GM23338 (cell line): ENCODE measurements at regions not wholly inside any gene's neighbourhood (a gene's known extent, or its start where the extent isn't known, plus 50 kb on each side); places are given as distances from the start of the nearest gene placed in this dataset.

Source experiments
- ATAC-seq: fragments of 200-7000 bp; cut with Tn5 transposase; 3 replicates; pipeline ENCODE4 v1.9.1; 2020
- DNase-seq: peaks from one replicate; pipeline ENCODE4 v3.0.0-alpha.2; 2015; ENCODE audit warnings: low spot score
- H2AFZ ChIP-seq: fragments of 200-600 bp; sonication (generic); 2 replicates; pipeline ENCODE4 v1.8.0; 2016; ENCODE audit warnings: antibody characterized with exemption, mild to moderate bottlenecking, moderate library complexity
- H3F3A ChIP-seq: fragments of 200-600 bp; sonication (generic); replicated peaks from 2 replicates; pipeline ENCODE4 v1.8.0; 2017; ENCODE audit warnings: antibody characterized with exemption, mixed run types, low read depth
- H3K27ac ChIP-seq: fragments of 200-600 bp; sonication (generic); 2 replicates; pipeline ENCODE4 v1.6.1; 2016; ENCODE audit warnings: low read depth
- H3K27me3 ChIP-seq: fragments of 200-600 bp; sonication (generic); 2 replicates; pipeline ENCODE4 v1.8.0; 2016; ENCODE audit warnings: mild to moderate bottlenecking, mixed run types, moderate library complexity; ENCODE audit not compliant: insufficient read depth
- H3K36me3 ChIP-seq: fragments of 200-600 bp; sonication (generic); 2 replicates; pipeline ENCODE4 v1.8.0; 2016; ENCODE audit warnings: mild to moderate bottlenecking; ENCODE audit not compliant: insufficient read depth
- H3K4me1 ChIP-seq: fragments of 200-600 bp; sonication (generic); 2 replicates; pipeline ENCODE4 v1.8.0; 2016; ENCODE audit warnings: mild to moderate bottlenecking, moderate library complexity; ENCODE audit not compliant: insufficient read depth
- H3K4me2 ChIP-seq: fragments of 200-600 bp; sonication (generic); 2 replicates; pipeline ENCODE4 v1.7.1; 2017; ENCODE audit warnings: mixed run types
- H3K4me3 ChIP-seq: fragments of 200-600 bp; sonication (generic); 2 replicates; pipeline ENCODE4 v1.6.1; 2016; ENCODE audit warnings: mixed run types
- H3K79me2 ChIP-seq: fragments of 200-600 bp; sonication (generic); replicated peaks from 2 replicates; pipeline ENCODE4 v1.8.0; 2017; ENCODE audit warnings: mild to moderate bottlenecking; ENCODE audit not compliant: insufficient read depth
- H3K9me2 ChIP-seq: fragments of 200-600 bp; sonication (generic); 2 replicates; pipeline ENCODE4 v1.8.0; 2017; ENCODE audit not compliant: insufficient read depth
- H4K20me1 ChIP-seq: fragments of 200-600 bp; sonication (generic); replicated peaks from 2 replicates; pipeline ENCODE4 v1.8.0; 2017; ENCODE audit warnings: mild to moderate bottlenecking; ENCODE audit not compliant: insufficient read depth
- H3K27ac Mint-ChIP-seq: 2 replicates; pipeline ENCODE4 v1.8.0; 2020; ENCODE audit warnings: inconsistent platforms, mild to moderate bottlenecking, moderate library complexity, mixed read lengths
- H3K27me3 Mint-ChIP-seq: 3 replicates; pipeline ENCODE4 v1.8.0; 2022; ENCODE audit warnings: low read depth, mild to moderate bottlenecking, moderate library complexity, mixed read lengths, inconsistent platforms; ENCODE audit not compliant: insufficient read depth, poor library complexity
- H3K36me3 Mint-ChIP-seq: 3 replicates; pipeline ENCODE4 v1.8.0; 2021; ENCODE audit warnings: low read depth, mild to moderate bottlenecking, inconsistent platforms, moderate library complexity, mixed read lengths
- H3K4me1 Mint-ChIP-seq: 3 replicates; pipeline ENCODE4 v1.8.0; 2020; ENCODE audit warnings: mild to moderate bottlenecking, inconsistent platforms, mixed read lengths
- H3K4me3 Mint-ChIP-seq: 3 replicates; pipeline ENCODE4 v1.8.0; 2021; ENCODE audit warnings: moderate library complexity, mild to moderate bottlenecking, inconsistent platforms, mixed read lengths
- H3K9me3 Mint-ChIP-seq: 3 replicates; pipeline ENCODE4 v1.8.0; 2020; ENCODE audit warnings: moderate library complexity, mild to moderate bottlenecking, inconsistent platforms, mixed read lengths
- EZH2 ChIP-seq: fragments of 200-600 bp; sonication (generic); IDR thresholded peaks from one replicate; pipeline ENCODE4 v1.8.0; 2017; ENCODE audit warnings: antibody characterized with exemption, mild to moderate bottlenecking, low read depth; ENCODE audit not compliant: unreplicated experiment
- JUNB ChIP-seq: IDR thresholded peaks from one replicate; pipeline ENCODE4 v1.6.1; 2016; ENCODE audit warnings: antibody characterized with exemption; ENCODE audit not compliant: unreplicated experiment
- NANOG ChIP-seq: IDR thresholded peaks from 2 replicates; pipeline ENCODE4 v1.6.1; 2016; ENCODE audit warnings: antibody characterized with exemption, borderline replicate concordance
- STAT1 ChIP-seq: IDR thresholded peaks from one replicate; pipeline ENCODE4 v1.6.1; 2016; ENCODE audit warnings: antibody characterized with exemption; ENCODE audit not compliant: unreplicated experiment
- ZNF331 ChIP-seq: fragments of 250-450 bp; sonication (Bioruptor Pico); IDR thresholded peaks from 2 replicates; pipeline ENCODE4 v1.5.0; 2020; ENCODE audit warnings: low read depth, mild to moderate bottlenecking, moderate library complexity
- TF ChIP-seq, protein P1 (sequence below): fragments of 250-450 bp; sonication (Bioruptor Pico); IDR thresholded peaks from 2 replicates; pipeline ENCODE4 v1.5.0; 2020; ENCODE audit warnings: mild to moderate bottlenecking, moderate library complexity
- TF ChIP-seq, protein P2 (sequence below): IDR thresholded peaks from one replicate; pipeline ENCODE4 v1.6.1; 2018; ENCODE audit warnings: antibody characterized with exemption; ENCODE audit not compliant: unreplicated experiment

DNA sequence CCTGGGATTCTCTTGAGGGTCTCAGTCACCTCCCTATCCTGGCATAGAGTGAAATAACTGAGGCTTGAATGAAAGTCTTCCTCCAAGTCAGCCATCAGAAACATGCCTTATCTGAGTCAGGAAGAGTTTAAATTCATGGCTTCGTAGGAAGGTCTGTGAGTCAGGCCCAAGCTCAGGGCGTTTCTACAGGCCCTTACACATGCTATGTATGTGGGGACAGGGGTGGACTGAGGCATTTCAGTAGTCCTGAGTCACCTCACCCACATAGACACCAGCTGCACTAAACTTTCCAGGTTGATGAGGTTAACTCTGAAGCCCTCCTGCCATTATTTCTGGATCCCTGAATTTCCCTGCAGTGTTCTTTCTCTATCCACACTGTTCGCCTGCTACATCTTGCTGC lies 134.6 kb upstream of the RCN1 start (continued):
- TF ChIP-seq, protein P1, sequence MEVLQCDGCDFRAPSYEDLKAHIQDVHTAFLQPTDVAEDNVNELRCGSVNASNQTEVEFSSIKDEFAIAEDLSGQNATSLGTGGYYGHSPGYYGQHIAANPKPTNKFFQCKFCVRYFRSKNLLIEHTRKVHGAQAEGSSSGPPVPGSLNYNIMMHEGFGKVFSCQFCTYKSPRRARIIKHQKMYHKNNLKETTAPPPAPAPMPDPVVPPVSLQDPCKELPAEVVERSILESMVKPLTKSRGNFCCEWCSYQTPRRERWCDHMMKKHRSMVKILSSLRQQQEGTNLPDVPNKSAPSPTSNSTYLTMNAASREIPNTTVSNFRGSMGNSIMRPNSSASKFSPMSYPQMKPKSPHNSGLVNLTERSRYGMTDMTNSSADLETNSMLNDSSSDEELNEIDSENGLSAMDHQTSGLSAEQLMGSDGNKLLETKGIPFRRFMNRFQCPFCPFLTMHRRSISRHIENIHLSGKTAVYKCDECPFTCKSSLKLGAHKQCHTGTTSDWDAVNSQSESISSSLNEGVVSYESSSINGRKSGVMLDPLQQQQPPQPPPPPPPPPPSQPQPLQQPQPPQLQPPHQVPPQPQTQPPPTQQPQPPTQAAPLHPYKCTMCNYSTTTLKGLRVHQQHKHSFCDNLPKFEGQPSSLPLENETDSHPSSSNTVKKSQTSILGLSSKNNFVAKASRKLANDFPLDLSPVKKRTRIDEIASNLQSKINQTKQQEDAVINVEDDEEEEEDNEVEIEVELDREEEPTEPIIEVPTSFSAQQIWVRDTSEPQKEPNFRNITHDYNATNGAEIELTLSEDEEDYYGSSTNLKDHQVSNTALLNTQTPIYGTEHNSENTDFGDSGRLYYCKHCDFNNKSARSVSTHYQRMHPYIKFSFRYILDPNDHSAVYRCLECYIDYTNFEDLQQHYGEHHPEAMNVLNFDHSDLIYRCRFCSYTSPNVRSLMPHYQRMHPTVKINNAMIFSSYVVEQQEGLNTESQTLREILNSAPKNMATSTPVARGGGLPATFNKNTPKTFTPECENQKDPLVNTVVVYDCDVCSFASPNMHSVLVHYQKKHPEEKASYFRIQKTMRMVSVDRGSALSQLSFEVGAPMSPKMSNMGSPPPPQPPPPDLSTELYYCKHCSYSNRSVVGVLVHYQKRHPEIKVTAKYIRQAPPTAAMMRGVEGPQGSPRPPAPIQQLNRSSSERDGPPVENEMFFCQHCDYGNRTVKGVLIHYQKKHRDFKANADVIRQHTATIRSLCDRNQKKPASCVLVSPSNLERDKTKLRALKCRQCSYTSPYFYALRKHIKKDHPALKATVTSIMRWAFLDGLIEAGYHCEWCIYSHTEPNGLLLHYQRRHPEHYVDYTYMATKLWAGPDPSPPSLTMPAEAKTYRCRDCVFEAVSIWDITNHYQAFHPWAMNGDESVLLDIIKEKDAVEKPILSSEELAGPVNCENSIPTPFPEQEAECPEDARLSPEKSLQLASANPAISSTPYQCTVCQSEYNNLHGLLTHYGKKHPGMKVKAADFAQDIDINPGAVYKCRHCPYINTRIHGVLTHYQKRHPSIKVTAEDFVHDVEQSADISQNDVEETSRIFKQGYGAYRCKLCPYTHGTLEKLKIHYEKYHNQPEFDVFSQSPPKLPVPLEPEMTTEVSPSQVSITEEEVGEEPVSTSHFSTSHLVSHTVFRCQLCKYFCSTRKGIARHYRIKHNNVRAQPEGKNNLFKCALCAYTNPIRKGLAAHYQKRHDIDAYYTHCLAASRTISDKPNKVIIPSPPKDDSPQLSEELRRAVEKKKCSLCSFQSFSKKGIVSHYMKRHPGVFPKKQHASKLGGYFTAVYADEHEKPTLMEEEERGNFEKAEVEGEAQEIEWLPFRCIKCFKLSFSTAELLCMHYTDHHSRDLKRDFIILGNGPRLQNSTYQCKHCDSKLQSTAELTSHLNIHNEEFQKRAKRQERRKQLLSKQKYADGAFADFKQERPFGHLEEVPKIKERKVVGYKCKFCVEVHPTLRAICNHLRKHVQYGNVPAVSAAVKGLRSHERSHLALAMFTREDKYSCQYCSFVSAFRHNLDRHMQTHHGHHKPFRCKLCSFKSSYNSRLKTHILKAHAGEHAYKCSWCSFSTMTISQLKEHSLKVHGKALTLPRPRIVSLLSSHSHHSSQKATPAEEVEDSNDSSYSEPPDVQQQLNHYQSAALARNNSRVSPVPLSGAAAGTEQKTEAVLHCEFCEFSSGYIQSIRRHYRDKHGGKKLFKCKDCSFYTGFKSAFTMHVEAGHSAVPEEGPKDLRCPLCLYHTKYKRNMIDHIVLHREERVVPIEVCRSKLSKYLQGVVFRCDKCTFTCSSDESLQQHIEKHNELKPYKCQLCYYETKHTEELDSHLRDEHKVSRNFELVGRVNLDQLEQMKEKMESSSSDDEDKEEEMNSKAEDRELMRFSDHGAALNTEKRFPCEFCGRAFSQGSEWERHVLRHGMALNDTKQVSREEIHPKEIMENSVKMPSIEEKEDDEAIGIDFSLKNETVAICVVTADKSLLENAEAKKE = no peak
- TF ChIP-seq ZNF331 (CRISPR knock-in tag) (no peak), JUNB (no peak), EZH2 (no peak), STAT1 (no peak)
- TF ChIP-seq, protein P2, sequence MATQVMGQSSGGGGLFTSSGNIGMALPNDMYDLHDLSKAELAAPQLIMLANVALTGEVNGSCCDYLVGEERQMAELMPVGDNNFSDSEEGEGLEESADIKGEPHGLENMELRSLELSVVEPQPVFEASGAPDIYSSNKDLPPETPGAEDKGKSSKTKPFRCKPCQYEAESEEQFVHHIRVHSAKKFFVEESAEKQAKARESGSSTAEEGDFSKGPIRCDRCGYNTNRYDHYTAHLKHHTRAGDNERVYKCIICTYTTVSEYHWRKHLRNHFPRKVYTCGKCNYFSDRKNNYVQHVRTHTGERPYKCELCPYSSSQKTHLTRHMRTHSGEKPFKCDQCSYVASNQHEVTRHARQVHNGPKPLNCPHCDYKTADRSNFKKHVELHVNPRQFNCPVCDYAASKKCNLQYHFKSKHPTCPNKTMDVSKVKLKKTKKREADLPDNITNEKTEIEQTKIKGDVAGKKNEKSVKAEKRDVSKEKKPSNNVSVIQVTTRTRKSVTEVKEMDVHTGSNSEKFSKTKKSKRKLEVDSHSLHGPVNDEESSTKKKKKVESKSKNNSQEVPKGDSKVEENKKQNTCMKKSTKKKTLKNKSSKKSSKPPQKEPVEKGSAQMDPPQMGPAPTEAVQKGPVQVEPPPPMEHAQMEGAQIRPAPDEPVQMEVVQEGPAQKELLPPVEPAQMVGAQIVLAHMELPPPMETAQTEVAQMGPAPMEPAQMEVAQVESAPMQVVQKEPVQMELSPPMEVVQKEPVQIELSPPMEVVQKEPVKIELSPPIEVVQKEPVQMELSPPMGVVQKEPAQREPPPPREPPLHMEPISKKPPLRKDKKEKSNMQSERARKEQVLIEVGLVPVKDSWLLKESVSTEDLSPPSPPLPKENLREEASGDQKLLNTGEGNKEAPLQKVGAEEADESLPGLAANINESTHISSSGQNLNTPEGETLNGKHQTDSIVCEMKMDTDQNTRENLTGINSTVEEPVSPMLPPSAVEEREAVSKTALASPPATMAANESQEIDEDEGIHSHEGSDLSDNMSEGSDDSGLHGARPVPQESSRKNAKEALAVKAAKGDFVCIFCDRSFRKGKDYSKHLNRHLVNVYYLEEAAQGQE = no peak

DNA sequence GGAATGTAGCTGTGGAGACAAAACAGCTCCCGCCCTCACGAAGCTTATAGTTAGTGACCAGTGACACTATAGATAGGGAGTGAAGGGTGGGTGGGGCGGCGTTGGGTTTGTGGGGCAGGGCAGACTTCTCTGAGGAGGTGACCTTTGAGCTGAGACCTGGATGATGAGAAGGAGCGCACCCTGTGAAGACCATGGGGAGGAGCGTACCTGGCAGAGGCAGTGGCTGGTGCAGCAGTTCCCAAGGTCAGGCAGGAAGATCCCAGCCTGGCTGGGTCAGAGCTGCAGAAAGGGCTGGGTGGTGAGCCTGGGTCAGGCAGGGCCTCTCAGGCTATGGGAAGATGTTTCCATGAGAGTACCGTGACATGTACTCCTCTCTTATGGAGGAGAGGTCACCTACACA lies 135.0 kb upstream of the RCN1 start:
- H3K36me3 Mint-ChIP-seq = no peaks in the 10 kb centered on the region
- no peak overlapping the region for H3K27ac ChIP-seq
- no peaks in the 10 kb centered on the region for H3K9me3 Mint-ChIP-seq
- no peak overlapping the region for H2AFZ ChIP-seq
- H3K36me3 ChIP-seq = no peaks in the 10 kb centered on the region
- H3K27me3 ChIP-seq = no peaks in the 10 kb centered on the region; the same call in 1 of the 2 replicates
- H3K4me3 ChIP-seq = no peak overlapping the region
- no peak for ATAC-seq
- H3K4me1 Mint-ChIP-seq = peaks cover 3% of the 10 kb centered on the region; the same call in 2 of the 3 replicates
- no peak overlapping the region for H3K4me3 Mint-ChIP-seq
- H3K27me3 Mint-ChIP-seq = peaks cover 12% of the 10 kb centered on the region
- no peaks in the 10 kb centered on the region for H3K79me2 ChIP-seq
- H3K9me2 ChIP-seq = no peaks in the 10 kb centered on the region
- no peak overlapping the region for H3K27ac Mint-ChIP-seq
- no peaks in the 10 kb centered on the region for H3F3A ChIP-seq
- no peak overlapping the region for H3K4me2 ChIP-seq
- peaks cover 3% of the 10 kb centered on the region; the same call in 1 of the 2 replicates for H3K4me1 ChIP-seq
- no peak for DNase-seq
- no peaks in the 10 kb centered on the region for H4K20me1 ChIP-seq
- no peak for TF ChIP-seq NANOG
- TF ChIP-seq, protein P1 = no peak
